ENCODE measurements at regions not wholly inside any gene's neighbourhood (a gene's known extent, or its start where the extent isn't known, plus 50 kb on each side); places are given as distances from the start of the nearest gene placed in this dataset.

- Histone ChIP-seq H3K9me3 (replicated peaks) (no peaks in the 10 kb centered on the region), H3K4me1 (no peaks in the 10 kb centered on the region), H3K4me3 (no peak overlapping the region), H3K36me3 (no peaks in the 10 kb centered on the region), H3K27me3 (ENCODE audit: low read depth) (no peaks in the 10 kb centered on the region), H3K27ac (replicated peaks) (no peak overlapping the region)
- DNase-seq, result no peak
- no peak for TF ChIP-seq CTCF (IDR thresholded peaks at IDR 0.05; ENCODE audit: borderline replicate concordance)
- intact Hi-C loops (cut with micrococcal nuclease), result loop anchor here (10.0 kb wide), 1 partner anchor 125 kb away; no protein-coding TSS in a partner anchor
Measured at GRCh38 chr7:25719190-25719896, 432.7 kb upstream of the NFE2L3 start.

DNA sequence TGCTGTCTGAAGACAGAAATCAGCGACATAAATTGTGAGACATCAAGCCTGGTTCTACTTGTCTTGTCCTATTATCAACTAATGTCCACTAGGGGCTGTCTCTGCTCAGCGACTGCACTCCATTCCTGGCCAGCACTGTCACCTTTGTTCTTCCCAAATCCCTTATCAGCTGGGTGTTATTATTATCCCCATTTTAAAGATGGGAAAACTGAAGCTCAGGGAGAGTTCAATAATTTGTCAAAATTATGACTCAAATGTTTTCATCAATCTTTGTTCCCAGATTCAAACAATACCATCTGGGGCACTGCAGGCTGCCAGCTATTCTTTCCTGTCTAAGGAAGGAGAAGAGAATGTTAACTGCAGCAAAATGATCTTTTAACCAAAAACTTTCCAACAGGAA, 431.6 kb upstream of the NFE2L3 start:
- H3K4me3 ChIP-seq, result no peak overlapping the region
- peaks cover 4% of the 10 kb centered on the region for H3K4me1 ChIP-seq
- no peaks in the 10 kb centered on the region for H3K27me3 ChIP-seq (ENCODE audit: low read depth)
- peak; percentile 51 for TF ChIP-seq CTCF (IDR thresholded peaks at IDR 0.05; ENCODE audit: borderline replicate concordance)
- DNase-seq, result no peak
- H3K27ac ChIP-seq (replicated peaks), result no peak overlapping the region
- intact Hi-C loops (cut with micrococcal nuclease), result no loop called here
- H3K36me3 ChIP-seq, result no peaks in the 10 kb centered on the region
- H3K9me3 ChIP-seq (replicated peaks), result no peaks in the 10 kb centered on the region

DNA sequence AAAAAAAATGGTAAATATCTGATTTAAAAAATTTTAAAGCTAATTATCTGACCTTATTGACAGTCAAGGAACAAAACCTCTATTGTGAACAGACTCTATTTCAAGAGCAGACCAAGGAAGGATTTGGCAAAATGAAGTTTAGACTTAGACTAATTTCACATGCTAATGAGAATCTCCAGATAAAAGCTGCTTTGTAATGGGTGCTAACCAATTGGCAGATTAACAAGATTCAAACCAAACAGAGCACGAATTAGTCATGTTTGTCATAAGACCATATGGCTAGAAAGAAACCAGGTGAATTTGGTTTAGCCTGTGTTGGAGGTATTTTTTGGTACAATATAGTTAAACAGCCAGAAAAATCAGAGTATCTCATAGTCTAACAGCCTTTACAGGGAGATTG, 429.1 kb upstream of the NFE2L3 start:
- TF ChIP-seq CTCF (IDR thresholded peaks at IDR 0.05; ENCODE audit: borderline replicate concordance), result no peak
- intact Hi-C loops (cut with micrococcal nuclease), result no loop called here
- no peak for DNase-seq

GRCh38 chr7:25725451-25725850, 426.5 kb upstream of the NFE2L3 start:
- DNase-seq, result no peak
- H3K27ac ChIP-seq (replicated peaks), result peak overlapping the region; percentile 24
- intact Hi-C loops (cut with micrococcal nuclease), result no loop called here
- peaks cover 12% of the 10 kb centered on the region for H3K4me1 ChIP-seq
- no peaks in the 10 kb centered on the region for H3K36me3 ChIP-seq
- no peak overlapping the region for H3K4me3 ChIP-seq
- H3K9me3 ChIP-seq (replicated peaks), result no peaks in the 10 kb centered on the region
- TF ChIP-seq CTCF (IDR thresholded peaks at IDR 0.05; ENCODE audit: borderline replicate concordance), result no peak
- no peaks in the 10 kb centered on the region for H3K27me3 ChIP-seq (ENCODE audit: low read depth)

More for the DNA sequence above, 429.1 kb upstream of the NFE2L3 start:
- no peaks in the 10 kb centered on the region for H3K27me3 ChIP-seq (ENCODE audit: low read depth)
- no peak overlapping the region for H3K4me3 ChIP-seq
- peaks cover 12% of the 10 kb centered on the region for H3K4me1 ChIP-seq
- H3K36me3 ChIP-seq, result no peaks in the 10 kb centered on the region
- H3K9me3 ChIP-seq (replicated peaks), result no peaks in the 10 kb centered on the region
- H3K27ac ChIP-seq (replicated peaks), result no peak overlapping the region

- Histone ChIP-seq H3K4me3 (no peak overlapping the region), H3K27me3 (ENCODE audit: low read depth) (no peaks in the 10 kb centered on the region), H3K9me3 (replicated peaks) (no peaks in the 10 kb centered on the region), H3K4me1 (peaks cover 16% of the 10 kb centered on the region), H3K36me3 (no peaks in the 10 kb centered on the region), H3K27ac (replicated peaks) (peak overlapping the region; percentile 24)
- no peak for DNase-seq
- intact Hi-C loops (cut with micrococcal nuclease), result no loop called here
- no peak for TF ChIP-seq CTCF (IDR thresholded peaks at IDR 0.05; ENCODE audit: borderline replicate concordance)
Measured at GRCh38 chr7:25726170-25726780, 425.7 kb upstream of the NFE2L3 start.

All from left ventricle myocardium inferior (tissue), 1 donor.